ENCODE measurements at regions not wholly inside any gene's neighbourhood (a gene's known extent, or its start where the extent isn't known, plus 50 kb on each side); places are given as distances from the start of the nearest gene placed in this dataset.

GRCh38 chr7:101733713-101734475 is 83.5 kb upstream of the CUX1 start:
- H3K9me3 ChIP-seq, result no peaks in the 10 kb centered on the region
- peak overlapping the region; percentile 47 to 58 (median 52) for H3K4me3 ChIP-seq
- intact Hi-C loops (cut with DNase I), result no loop called here
- no peak for TF ChIP-seq POLR2A (IDR thresholded peaks at IDR 0.05; ENCODE audit: low read depth)
- no peak for TF ChIP-seq POLR2AphosphoS5 (IDR thresholded peaks at IDR 0.05)
- TF ChIP-seq EP300 (IDR thresholded peaks at IDR 0.05), result no peak
- TF ChIP-seq, protein P1, sequence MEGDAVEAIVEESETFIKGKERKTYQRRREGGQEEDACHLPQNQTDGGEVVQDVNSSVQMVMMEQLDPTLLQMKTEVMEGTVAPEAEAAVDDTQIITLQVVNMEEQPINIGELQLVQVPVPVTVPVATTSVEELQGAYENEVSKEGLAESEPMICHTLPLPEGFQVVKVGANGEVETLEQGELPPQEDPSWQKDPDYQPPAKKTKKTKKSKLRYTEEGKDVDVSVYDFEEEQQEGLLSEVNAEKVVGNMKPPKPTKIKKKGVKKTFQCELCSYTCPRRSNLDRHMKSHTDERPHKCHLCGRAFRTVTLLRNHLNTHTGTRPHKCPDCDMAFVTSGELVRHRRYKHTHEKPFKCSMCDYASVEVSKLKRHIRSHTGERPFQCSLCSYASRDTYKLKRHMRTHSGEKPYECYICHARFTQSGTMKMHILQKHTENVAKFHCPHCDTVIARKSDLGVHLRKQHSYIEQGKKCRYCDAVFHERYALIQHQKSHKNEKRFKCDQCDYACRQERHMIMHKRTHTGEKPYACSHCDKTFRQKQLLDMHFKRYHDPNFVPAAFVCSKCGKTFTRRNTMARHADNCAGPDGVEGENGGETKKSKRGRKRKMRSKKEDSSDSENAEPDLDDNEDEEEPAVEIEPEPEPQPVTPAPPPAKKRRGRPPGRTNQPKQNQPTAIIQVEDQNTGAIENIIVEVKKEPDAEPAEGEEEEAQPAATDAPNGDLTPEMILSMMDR (IDR thresholded peaks at IDR 0.05), result no peak
- peaks cover 7 to 19% (median 18%) of the 10 kb centered on the region in 4 donors for H3K4me1 ChIP-seq
- 19% methylated on average over 20 of the region's 24 CpGs for WGBS
- no peaks in the 10 kb centered on the region for H3K36me3 ChIP-seq
- peak overlapping the region; percentile 64 to 82 (median 74) for H3K27ac ChIP-seq (replicated peaks in 1 of 4)
- H3K27me3 ChIP-seq, result no peaks in the 10 kb centered on the region
- DNase-seq (ENCODE audit: extremely low spot score), result no peak

DNA sequence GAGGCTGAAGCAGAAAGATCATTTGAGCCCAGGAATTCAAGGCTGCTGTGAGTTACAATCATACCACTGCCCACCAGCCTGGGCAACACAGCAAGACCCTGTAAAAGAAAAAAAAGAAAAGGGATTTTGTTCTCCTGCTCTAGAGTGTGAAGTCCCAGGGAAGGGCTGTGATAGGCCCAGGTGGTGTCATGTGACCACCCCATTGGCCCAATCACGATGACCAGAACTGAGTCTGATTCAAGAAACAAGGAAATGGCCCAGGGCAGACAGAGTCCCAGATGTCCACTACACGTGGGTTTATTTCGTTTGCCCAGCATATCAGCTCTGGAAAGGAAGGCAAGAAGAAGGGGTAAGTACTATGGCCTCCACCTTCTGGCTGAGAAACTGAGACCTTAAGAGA is 81.3 kb upstream of the CUX1 start:
- Histone ChIP-seq H3K9me3 (no peaks in the 10 kb centered on the region), H3K27me3 (no peaks in the 10 kb centered on the region), H3K36me3 (no peaks in the 10 kb centered on the region), H3K27ac (replicated peaks in 1 of 4) (no peak overlapping the region), H3K4me3 (no peak overlapping the region), H3K4me1 (peaks cover 7 to 19% (median 18%) of the 10 kb centered on the region in 4 donors)
- intact Hi-C loops (cut with DNase I), result no loop called here
- no peak for DNase-seq (ENCODE audit: extremely low spot score)
- TF ChIP-seq POLR2A (IDR thresholded peaks at IDR 0.05; ENCODE audit: low read depth) (no peak), EP300 (IDR thresholded peaks at IDR 0.05) (no peak), POLR2AphosphoS5 (IDR thresholded peaks at IDR 0.05) (no peak)
- TF ChIP-seq, protein P1 (IDR thresholded peaks at IDR 0.05), result no peak
- WGBS, result 90% methylated on average over 3 of the region's 3 CpGs

GRCh38 chr7:101739775-101740398 is 77.5 kb upstream of the CUX1 start:
- Histone ChIP-seq H3K4me3 (no peak overlapping the region), H3K27ac (replicated peaks in 1 of 4) (no peak overlapping the region), H3K4me1 (peaks cover 11 to 15% (median 14%) of the 10 kb centered on the region in 4 donors), H3K27me3 (peaks cover 0 to 11% (median 0%) of the 10 kb centered on the region in 4 donors), H3K36me3 (no peaks in the 10 kb centered on the region), H3K9me3 (no peaks in the 10 kb centered on the region)
- WGBS, result 92% methylated on average over 5 of the region's 5 CpGs
- intact Hi-C loops (cut with DNase I), result loop anchor here (5.0 kb wide), 1 partner anchor 72 kb away; no protein-coding TSS in a partner anchor
- no peak for DNase-seq (ENCODE audit: extremely low spot score)
- TF ChIP-seq, protein P1 (IDR thresholded peaks at IDR 0.05), result no peak
- no peak for TF ChIP-seq POLR2AphosphoS5 (IDR thresholded peaks at IDR 0.05)
- no peak for TF ChIP-seq POLR2A (IDR thresholded peaks at IDR 0.05; ENCODE audit: low read depth)
- no peak for TF ChIP-seq EP300 (IDR thresholded peaks at IDR 0.05)

DNA sequence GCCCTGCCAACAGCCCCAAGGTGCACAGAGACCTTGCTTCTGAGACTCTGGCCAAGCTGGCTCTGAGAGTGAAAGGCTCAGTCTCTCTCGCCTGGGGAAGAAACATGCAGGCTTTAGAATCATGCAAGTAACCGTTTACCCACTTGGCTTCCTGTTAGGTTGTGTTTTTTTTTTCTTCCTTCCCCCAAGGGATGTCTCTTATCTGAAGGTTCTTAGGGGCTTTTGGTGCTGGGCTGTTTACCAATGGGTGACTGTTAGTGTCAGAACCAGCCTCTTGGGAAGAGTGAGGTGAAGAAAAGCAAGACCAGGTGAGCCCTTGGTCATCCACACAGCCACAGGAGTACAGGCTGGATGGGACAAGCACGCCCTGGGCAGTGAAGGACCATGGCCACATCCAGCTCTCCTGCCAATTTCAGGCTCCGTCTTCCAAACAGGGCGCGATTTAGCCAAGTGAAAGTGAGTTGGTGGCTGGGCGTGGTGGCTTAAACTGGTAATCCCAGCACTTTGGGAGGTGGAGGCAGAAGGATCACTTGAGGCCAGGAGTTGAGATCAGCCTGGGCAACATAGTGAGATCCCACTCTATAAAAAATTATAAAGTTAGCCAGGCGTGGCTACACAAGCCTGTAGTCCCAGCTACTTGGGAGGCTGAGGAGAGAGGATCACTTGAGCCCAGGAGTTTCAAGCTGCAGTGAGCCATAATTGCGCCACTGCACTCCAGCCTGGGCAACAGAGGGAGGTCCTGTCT is 76.3 kb upstream of the CUX1 start:
- no peak overlapping the region for H3K4me3 ChIP-seq
- H3K4me1 ChIP-seq, result peaks cover 11 to 15% (median 14%) of the 10 kb centered on the region in 4 donors
- H3K27me3 ChIP-seq, result peaks cover 0 to 11% (median 0%) of the 10 kb centered on the region in 4 donors
- 74% methylated on average over 9 of the region's 9 CpGs for WGBS
- no peaks in the 10 kb centered on the region for H3K36me3 ChIP-seq
- DNase-seq (ENCODE audit: extremely low spot score), result no peak
- no peaks in the 10 kb centered on the region for H3K9me3 ChIP-seq
- H3K27ac ChIP-seq (replicated peaks in 1 of 4), result no peak overlapping the region
- TF ChIP-seq, protein P1 (IDR thresholded peaks at IDR 0.05), result no peak
- TF ChIP-seq POLR2A (IDR thresholded peaks at IDR 0.05; ENCODE audit: low read depth) (no peak), EP300 (IDR thresholded peaks at IDR 0.05) (no peak), POLR2AphosphoS5 (IDR thresholded peaks at IDR 0.05) (no peak)
- intact Hi-C loops (cut with DNase I), result loop anchor here (5.0 kb wide), 1 partner anchor 71 kb away; no protein-coding TSS in a partner anchor

Data from esophagus muscularis mucosa (tissue), 4 donors.